T-helper 9 cell (primary cell): ENCODE measurements at regions not wholly inside any gene's neighbourhood (a gene's known extent, or its start where the extent isn't known, plus 50 kb on each side); places are given as distances from the start of the nearest gene placed in this dataset.

Source experiments
- DNase-seq: peaks from one replicate; pipeline ENCODE4 v3.0.0-alpha.2; 2020

- no peak for DNase-seq
Measured at GRCh38 chr16:6916946-6917345, 415.7 kb upstream of the RBFOX1 start.

- no peak for DNase-seq
Measured at GRCh38 chr16:6913566-6913965, 419.1 kb upstream of the RBFOX1 start.

GRCh38 chr16:6910301-6910700 lies 422.3 kb upstream of the RBFOX1 start:
- no peak for DNase-seq

GRCh38 chr16:6905601-6906000 lies 427.0 kb upstream of the RBFOX1 start:
- DNase-seq, result no peak

GRCh38 chr16:6903671-6904070 lies 429.0 kb upstream of the RBFOX1 start:
- no peak for DNase-seq

- DNase-seq, result no peak
Measured at GRCh38 chr16:6898896-6899295, 433.7 kb upstream of the RBFOX1 start.

- no peak for DNase-seq
Measured at GRCh38 chr16:6897876-6898485, 434.7 kb upstream of the RBFOX1 start.

GRCh38 chr16:6892966-6893365 lies 439.7 kb upstream of the RBFOX1 start:
- no peak for DNase-seq

GRCh38 chr16:6891496-6891895 lies 441.1 kb upstream of the RBFOX1 start:
- DNase-seq, result no peak

GRCh38 chr16:6888531-6888930 lies 444.1 kb upstream of the RBFOX1 start:
- DNase-seq, result no peak

- no peak for DNase-seq
Measured at GRCh38 chr16:6884002-6884401, 448.6 kb upstream of the RBFOX1 start.

GRCh38 chr16:6880263-6880662 lies 452.4 kb upstream of the RBFOX1 start:
- DNase-seq, result no peak

GRCh38 chr16:6864671-6865070 lies 468.0 kb upstream of the RBFOX1 start:
- DNase-seq, result no peak

- DNase-seq, result no peak
Measured at GRCh38 chr16:6864244-6864643, 468.4 kb upstream of the RBFOX1 start.

GRCh38 chr16:6863135-6863534 lies 469.5 kb upstream of the RBFOX1 start:
- DNase-seq, result no peak

- no peak for DNase-seq
Measured at GRCh38 chr16:6861815-6862477, 470.7 kb upstream of the RBFOX1 start.

GRCh38 chr16:6861135-6861814 lies 471.4 kb upstream of the RBFOX1 start:
- no peak for DNase-seq

GRCh38 chr16:6857575-6857974 lies 475.1 kb upstream of the RBFOX1 start:
- DNase-seq, result no peak

- DNase-seq, result no peak
Measured at GRCh38 chr16:6856578-6856977, 476.1 kb upstream of the RBFOX1 start.

- DNase-seq, result no peak
Measured at GRCh38 chr16:6853565-6853964, 479.1 kb upstream of the RBFOX1 start.

GRCh38 chr16:6852643-6853225 lies 479.9 kb upstream of the RBFOX1 start:
- DNase-seq, result no peak

GRCh38 chr16:6846452-6846851 lies 486.2 kb upstream of the RBFOX1 start:
- no peak for DNase-seq

GRCh38 chr16:6841392-6841791 lies 491.3 kb upstream of the RBFOX1 start:
- DNase-seq, result no peak

- DNase-seq, result no peak
Measured at GRCh38 chr16:6837722-6838121, 494.9 kb upstream of the RBFOX1 start.
